Kidney epithelial cell (primary cell): ENCODE measurements at regions not wholly inside any gene's neighbourhood (a gene's known extent, or its start where the extent isn't known, plus 50 kb on each side); places are given as distances from the start of the nearest gene placed in this dataset.
A peak's percentile ranks its signal among the peaks of the same experiment; 100 is the strongest.

Experiments
- DNase-seq: peaks from one replicate; pipeline ENCODE4 v3.0.0-alpha.2; 2010; ENCODE audit warnings: low read depth
- H3K27me3 ChIP-seq: 2 replicates; pipeline ENCODE4 v1.6.0; 2011; ENCODE audit warnings: low read length; ENCODE audit not compliant: control insufficient read depth, insufficient read depth
- H3K36me3 ChIP-seq: 2 replicates; pipeline ENCODE4 v1.5.1; 2011; ENCODE audit warnings: low read length; ENCODE audit not compliant: control insufficient read depth, insufficient read depth
- H3K4me3 ChIP-seq: 2 replicates; pipeline ENCODE4 v1.5.1; 2011; ENCODE audit warnings: low read depth, mild to moderate bottlenecking, control low read depth, low read length
- CTCF ChIP-seq: IDR thresholded peaks from 2 replicates; pipeline ENCODE4 v1.5.1; 2011; ENCODE audit warnings: mild to moderate bottlenecking, moderate library complexity, low read length, control low read depth, inconsistent platforms; ENCODE audit not compliant: insufficient read depth, poor library complexity, severe bottlenecking

GRCh38 chr1:195604287-195604686, 1004.0 kb downstream of the KCNT2 start:
- no peaks in the 10 kb centered on the region for H3K36me3 ChIP-seq
- H3K4me3 ChIP-seq = no peak overlapping the region
- peak; percentile 14 for DNase-seq
- TF ChIP-seq CTCF = no peak
- H3K27me3 ChIP-seq = no peaks in the 10 kb centered on the region

- no peak for TF ChIP-seq CTCF
- DNase-seq = no peak
- H3K4me3 ChIP-seq = no peak overlapping the region
- no peaks in the 10 kb centered on the region for H3K27me3 ChIP-seq
- H3K36me3 ChIP-seq = no peaks in the 10 kb centered on the region
Observed at GRCh38 chr1:195597891-195598290, 1010.3 kb downstream of the KCNT2 start.

GRCh38 chr1:195594773-195595172, 1013.5 kb downstream of the KCNT2 start:
- Histone ChIP-seq H3K27me3 (no peaks in the 10 kb centered on the region), H3K36me3 (no peaks in the 10 kb centered on the region), H3K4me3 (no peak overlapping the region)
- TF ChIP-seq CTCF = no peak
- no peak for DNase-seq

GRCh38 chr1:195594322-195594721, 1013.9 kb downstream of the KCNT2 start:
- no peak for DNase-seq
- Histone ChIP-seq H3K36me3 (no peaks in the 10 kb centered on the region), H3K27me3 (no peaks in the 10 kb centered on the region), H3K4me3 (no peak overlapping the region)
- no peak for TF ChIP-seq CTCF

- DNase-seq = peak; percentile 79
- no peak for TF ChIP-seq CTCF
- Histone ChIP-seq H3K36me3 (no peaks in the 10 kb centered on the region), H3K4me3 (no peak overlapping the region), H3K27me3 (no peaks in the 10 kb centered on the region)
Observed at GRCh38 chr1:195591917-195592672, 1016.1 kb downstream of the KCNT2 start.

GRCh38 chr1:195590649-195591048, 1017.6 kb downstream of the KCNT2 start:
- H3K27me3 ChIP-seq = no peaks in the 10 kb centered on the region
- no peak for DNase-seq
- no peaks in the 10 kb centered on the region for H3K36me3 ChIP-seq
- no peak overlapping the region for H3K4me3 ChIP-seq
- TF ChIP-seq CTCF = no peak
